ENCODE measurements at regions not wholly inside any gene's neighbourhood (a gene's known extent, or its start where the extent isn't known, plus 50 kb on each side); places are given as distances from the start of the nearest gene placed in this dataset.

DNA sequence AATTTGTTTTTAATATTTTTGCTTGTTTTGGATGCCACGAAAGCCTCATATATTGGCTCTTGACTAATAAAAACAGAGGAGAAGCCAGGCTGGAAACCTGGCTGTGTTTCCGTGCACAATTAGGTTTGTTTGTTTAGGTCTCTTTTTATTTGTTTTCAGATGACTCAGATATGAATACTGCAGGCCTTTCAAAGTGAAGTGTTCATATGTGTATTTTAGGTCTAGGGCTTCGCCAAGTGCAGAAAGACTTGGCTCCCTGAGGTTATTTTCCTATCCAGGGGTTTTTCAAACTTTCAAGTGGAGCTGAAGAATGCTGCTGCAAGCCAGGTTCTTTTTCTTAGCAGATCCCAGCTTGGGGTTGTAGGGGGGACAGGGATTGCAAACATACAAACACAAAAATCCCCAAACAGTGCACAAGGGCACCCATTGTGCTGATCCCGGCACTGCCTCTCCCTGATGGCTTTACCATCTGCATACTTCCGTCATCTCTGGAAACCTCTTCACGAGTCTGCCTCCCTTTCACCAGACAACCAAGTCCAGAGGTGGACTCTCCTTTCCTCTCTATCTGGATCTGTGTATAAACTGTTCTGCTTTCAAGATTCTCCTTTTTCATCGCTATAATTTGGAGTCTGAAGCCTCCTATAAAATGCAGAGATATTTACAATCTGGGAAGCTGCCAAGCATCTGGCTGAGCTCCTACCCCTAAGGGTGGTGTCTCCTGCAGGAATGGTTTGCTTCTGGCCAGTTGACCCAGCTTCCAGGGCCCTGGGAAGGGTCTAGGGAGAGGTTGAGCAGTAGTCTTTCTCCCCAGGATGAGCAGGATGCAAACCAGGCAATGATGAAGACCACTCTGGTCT, 108.6 kb downstream of the SMIM20 start:
- Histone ChIP-seq H3K4me1 (peaks cover 3 to 4% of the 10 kb centered on the region in 2 donors), H3K27me3 (no peaks in the 10 kb centered on the region), H3K27ac (no peak overlapping the region), H3K9me3 (no peaks in the 10 kb centered on the region), H3K36me3 (no peaks in the 10 kb centered on the region), H3K4me3 (no peak overlapping the region)
- TF ChIP-seq POLR2A (IDR thresholded peaks at IDR 0.05): no peak
- TF ChIP-seq, protein P1, sequence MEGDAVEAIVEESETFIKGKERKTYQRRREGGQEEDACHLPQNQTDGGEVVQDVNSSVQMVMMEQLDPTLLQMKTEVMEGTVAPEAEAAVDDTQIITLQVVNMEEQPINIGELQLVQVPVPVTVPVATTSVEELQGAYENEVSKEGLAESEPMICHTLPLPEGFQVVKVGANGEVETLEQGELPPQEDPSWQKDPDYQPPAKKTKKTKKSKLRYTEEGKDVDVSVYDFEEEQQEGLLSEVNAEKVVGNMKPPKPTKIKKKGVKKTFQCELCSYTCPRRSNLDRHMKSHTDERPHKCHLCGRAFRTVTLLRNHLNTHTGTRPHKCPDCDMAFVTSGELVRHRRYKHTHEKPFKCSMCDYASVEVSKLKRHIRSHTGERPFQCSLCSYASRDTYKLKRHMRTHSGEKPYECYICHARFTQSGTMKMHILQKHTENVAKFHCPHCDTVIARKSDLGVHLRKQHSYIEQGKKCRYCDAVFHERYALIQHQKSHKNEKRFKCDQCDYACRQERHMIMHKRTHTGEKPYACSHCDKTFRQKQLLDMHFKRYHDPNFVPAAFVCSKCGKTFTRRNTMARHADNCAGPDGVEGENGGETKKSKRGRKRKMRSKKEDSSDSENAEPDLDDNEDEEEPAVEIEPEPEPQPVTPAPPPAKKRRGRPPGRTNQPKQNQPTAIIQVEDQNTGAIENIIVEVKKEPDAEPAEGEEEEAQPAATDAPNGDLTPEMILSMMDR (IDR thresholded peaks at IDR 0.05 in 4 of 5, conservative IDR thresholded peaks at IDR 0.05 in 1 of 5): no peak
- intact Hi-C loops (cut with DNase I; ENCODE audit: low total_unique reads): no loop called here
- in situ Hi-C loops (cut with MboI; ENCODE audit: low sequenced_read_pairs in 4 of 4): no loop called here
- DNase-seq (no peak), ATAC-seq (no peak)

DNA sequence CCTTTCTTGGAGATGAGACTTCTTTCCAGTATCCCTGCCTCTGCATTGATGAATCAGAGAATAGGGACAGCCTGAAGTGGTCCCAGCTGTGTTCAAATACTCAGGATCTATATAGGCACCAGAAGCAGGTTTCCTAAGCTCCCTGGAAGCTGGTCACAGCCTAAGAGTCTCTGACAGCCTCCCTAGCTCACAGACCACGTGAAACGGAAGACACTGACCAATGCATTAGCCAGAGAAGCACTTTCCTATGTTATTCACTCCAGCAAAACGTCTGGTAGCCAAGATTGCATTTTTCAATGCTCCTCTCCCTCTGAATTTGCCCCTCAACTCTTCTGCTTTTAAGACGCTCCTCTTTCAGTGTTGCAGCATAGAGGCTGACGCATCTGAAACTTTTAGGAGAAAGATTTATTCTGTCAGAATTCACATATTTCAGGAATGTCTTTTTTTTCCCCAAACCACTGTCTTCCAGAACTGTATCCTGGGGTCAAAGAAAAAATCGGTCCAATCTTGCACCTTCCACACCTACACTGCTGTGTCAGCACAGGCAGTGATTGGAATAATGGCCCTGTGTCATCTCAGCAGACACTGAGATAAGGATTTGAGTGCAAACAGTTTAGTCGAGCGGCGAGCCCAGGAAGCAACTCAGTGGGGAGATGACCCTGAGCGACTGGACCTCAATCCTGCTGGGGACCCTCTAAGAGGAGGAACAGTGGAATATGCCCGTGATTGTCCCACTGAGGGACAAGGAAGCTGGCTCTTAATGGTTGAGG, 109.4 kb downstream of the SMIM20 start:
- in situ Hi-C loops (cut with MboI; ENCODE audit: low sequenced_read_pairs in 4 of 4) (no loop called here), intact Hi-C loops (cut with DNase I; ENCODE audit: low total_unique reads) (no loop called here)
- ATAC-seq: no peak
- Histone ChIP-seq H3K9me3 (no peaks in the 10 kb centered on the region), H3K36me3 (no peaks in the 10 kb centered on the region), H3K27me3 (no peaks in the 10 kb centered on the region), H3K27ac (no peak overlapping the region), H3K4me1 (peaks cover 3 to 4% of the 10 kb centered on the region in 2 donors), H3K4me3 (no peak overlapping the region)
- TF ChIP-seq, protein P1 (IDR thresholded peaks at IDR 0.05 in 4 of 5, conservative IDR thresholded peaks at IDR 0.05 in 1 of 5): no peak
- TF ChIP-seq POLR2A (IDR thresholded peaks at IDR 0.05): no peak
- no peak for DNase-seq

DNA sequence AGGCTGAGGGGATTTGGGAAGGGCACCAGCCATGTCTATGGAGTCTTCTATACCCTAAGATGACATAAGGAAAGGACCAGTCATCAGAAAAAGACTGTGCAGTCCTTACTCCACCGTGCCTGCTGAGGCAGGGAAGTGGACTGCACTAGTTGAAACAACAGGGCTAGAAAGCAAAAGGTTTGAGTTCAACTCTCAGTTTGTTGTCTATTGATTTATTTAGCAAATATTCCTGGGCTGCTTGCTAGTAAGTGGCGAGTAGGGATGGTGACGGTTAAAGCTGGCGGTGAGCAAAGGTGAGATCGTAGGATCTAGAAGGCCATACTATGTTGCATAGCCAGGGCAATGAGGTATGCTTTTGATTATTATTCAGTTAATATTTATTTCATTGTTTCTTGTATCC, 110.1 kb downstream of the SMIM20 start:
- peaks cover 3 to 4% of the 10 kb centered on the region in 2 donors for H3K4me1 ChIP-seq
- ATAC-seq: no peak
- H3K4me3 ChIP-seq: no peak overlapping the region
- no peaks in the 10 kb centered on the region for H3K27me3 ChIP-seq
- no peaks in the 10 kb centered on the region for H3K36me3 ChIP-seq
- DNase-seq: no peak
- intact Hi-C loops (cut with DNase I; ENCODE audit: low total_unique reads) (no loop called here), in situ Hi-C loops (cut with MboI; ENCODE audit: low sequenced_read_pairs in 4 of 4) (no loop called here)
- no peaks in the 10 kb centered on the region for H3K9me3 ChIP-seq
- H3K27ac ChIP-seq: no peak overlapping the region
- TF ChIP-seq POLR2A (IDR thresholded peaks at IDR 0.05): no peak
- TF ChIP-seq, protein P1 (IDR thresholded peaks at IDR 0.05 in 4 of 5, conservative IDR thresholded peaks at IDR 0.05 in 1 of 5): no peak

DNA sequence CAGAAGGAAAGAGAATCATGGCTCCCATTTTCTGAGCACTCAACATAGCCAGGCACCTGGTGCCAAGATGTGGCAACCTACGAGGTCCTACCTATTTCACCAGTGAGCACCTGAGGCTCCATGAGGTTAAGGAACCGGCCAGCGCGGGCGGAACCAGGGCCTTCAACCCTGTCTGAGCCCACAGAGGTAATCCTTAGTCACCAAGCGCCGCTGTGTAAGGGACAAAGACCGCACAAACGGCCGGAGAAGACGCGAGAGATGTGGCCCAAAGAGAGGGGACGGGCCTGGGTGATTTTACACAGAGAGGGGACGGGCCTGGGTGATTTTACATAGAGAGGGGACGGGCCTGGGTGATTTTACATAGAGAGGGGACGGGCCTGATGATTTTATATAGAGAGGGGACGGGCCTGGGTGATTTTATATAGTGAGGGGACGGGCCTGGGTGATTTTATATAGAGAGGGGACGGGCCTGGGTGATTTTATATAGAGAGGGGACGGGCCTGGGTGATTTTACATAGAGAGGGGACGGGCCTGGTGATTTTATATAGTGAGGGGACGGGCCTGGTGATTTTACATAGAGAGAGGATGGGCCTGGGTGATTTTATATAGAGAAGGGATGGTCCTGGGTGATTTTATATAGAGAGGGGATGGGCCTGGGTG, 114.2 kb downstream of the SMIM20 start:
- in situ Hi-C loops (cut with MboI; ENCODE audit: low sequenced_read_pairs in 4 of 4): loop anchor here in 1 of 4 donors (25.0 kb wide), 1 partner anchor 91 kb away; no protein-coding TSS in a partner anchor
- ATAC-seq (no peak), DNase-seq (no peak)
- Histone ChIP-seq H3K4me3 (no peak overlapping the region), H3K36me3 (no peaks in the 10 kb centered on the region), H3K27ac (no peak overlapping the region), H3K9me3 (no peaks in the 10 kb centered on the region), H3K27me3 (no peaks in the 10 kb centered on the region), H3K4me1 (no peaks in the 10 kb centered on the region)
- intact Hi-C loops (cut with DNase I; ENCODE audit: low total_unique reads): no loop called here
- TF ChIP-seq POLR2A (IDR thresholded peaks at IDR 0.05): no peak
